Endothelial cell of umbilical vein (primary cell): ENCODE measurements at regions not wholly inside any gene's neighbourhood (a gene's known extent, or its start where the extent isn't known, plus 50 kb on each side); places are given as distances from the start of the nearest gene placed in this dataset.

ENCODE experiments used
- BruUV-seq: library from RNA; stranded (reverse); fragments of 400-500 nt; replicated peaks from 2 replicates; lab custom pipeline; 2021; lab: Mats Ljungman, UMichigan
- CTCF ChIA-PET: fragments of 300-600, 350-600 bp; sonication (Branson Sonifier 250); formaldehyde crosslinking; loops from one replicate; lab custom pipeline; 2021; ENCODE audit warnings: antibody characterized with exemption, inconsistent platforms; lab: Charles Lee
- POLR2A ChIA-PET: fragments of 300-600, 350-600 bp; sonication (Branson Sonifier 250); formaldehyde crosslinking; loops from one replicate; lab custom pipeline; 2021; ENCODE audit warnings: antibody characterized with exemption, inconsistent platforms; lab: Charles Lee
- DNase-seq: peaks from one replicate; pipeline ENCODE4 v3.0.0-alpha.2; 2011; ENCODE audit warnings: low read depth, low spot score
- FAIRE-seq: peaks from 2 replicates; lab custom pipeline; 2011; peaks lifted over from hg19 to GRCh38; lab: Jason Lieb, UNC
- H2AFZ ChIP-seq: 2 replicates; pipeline ENCODE4 v1.6.0; 2012; ENCODE audit warnings: low read depth, low read length, control low read depth, inconsistent platforms
- H3K27ac ChIP-seq: 2 replicates; pipeline ENCODE4 v1.5.1; 2011; ENCODE audit warnings: low read depth, mild to moderate bottlenecking, control low read depth, low read length, moderate library complexity; ENCODE audit not compliant: insufficient read depth
- H3K27me3 ChIP-seq, 2 experiments: 2 replicates each; pipeline versions ENCODE4 v1.6.0 to v1.6.1; 2011; ENCODE audit warnings: low read length in 2 of 2, mixed read lengths in 1 of 2; ENCODE audit not compliant: control insufficient read depth in 2 of 2, insufficient read depth in 2 of 2
- H3K36me3 ChIP-seq, 2 experiments: 2 replicates in 1 of 2; 3 replicates in 1 of 2; pipeline ENCODE4 v1.5.1; 2011; ENCODE audit warnings: low read length in 2 of 2, mild to moderate bottlenecking in 1 of 2, moderate library complexity in 1 of 2; ENCODE audit not compliant: control insufficient read depth in 2 of 2, insufficient read depth in 2 of 2; ENCODE audit errors: extremely low read depth in 1 of 2
- H3K4me1 ChIP-seq: 3 replicates; pipeline ENCODE4 v1.5.1; 2011; ENCODE audit warnings: mild to moderate bottlenecking, low read length; ENCODE audit not compliant: control insufficient read depth, insufficient read depth; ENCODE audit errors: extremely low read depth
- H3K4me2 ChIP-seq: 2 replicates; pipeline ENCODE4 v1.6.1; 2011; ENCODE audit warnings: low read length, control low read depth, mixed read lengths; ENCODE audit not compliant: insufficient read depth
- H3K4me3 ChIP-seq, 3 experiments: fragments of 200-600 bp in 1 of 3; sonication (generic), shearing (Covaris generic) in 1 of 3; replicated peaks in 1 of 3; 2 replicates each; pipeline ENCODE4 v1.5.1; 2011 to 2016; ENCODE audit warnings: control low read depth in 3 of 3, low read length in 3 of 3, mild to moderate bottlenecking in 2 of 3, inconsistent platforms in 1 of 3, low read depth in 1 of 3, moderate library complexity in 1 of 3; ENCODE audit not compliant: insufficient read depth in 1 of 3
- H3K79me2 ChIP-seq: 2 replicates; pipeline ENCODE4 v1.6.0; 2012; ENCODE audit warnings: low read length, inconsistent platforms; ENCODE audit not compliant: control insufficient read depth, insufficient read depth
- H3K9ac ChIP-seq: replicated peaks from 2 replicates; pipeline ENCODE3; 2011; ENCODE audit warnings: low read length, control low read depth; ENCODE audit not compliant: insufficient read depth; ENCODE audit errors: extremely low read depth
- H3K9me1 ChIP-seq: replicated peaks from 3 replicates; pipeline ENCODE4 v1.6.0; 2011; ENCODE audit warnings: mild to moderate bottlenecking, low read length; ENCODE audit not compliant: control insufficient read depth, insufficient read depth; ENCODE audit errors: extremely low read depth
- H3K9me3 ChIP-seq: replicated peaks from 2 replicates; pipeline ENCODE4 v1.5.1; 2012; ENCODE audit warnings: low read length, inconsistent platforms; ENCODE audit not compliant: control insufficient read depth, insufficient read depth
- H4K20me1 ChIP-seq: replicated peaks from 2 replicates; pipeline ENCODE3; 2011; ENCODE audit warnings: mild to moderate bottlenecking, low read length; ENCODE audit not compliant: control insufficient read depth, insufficient read depth; ENCODE audit errors: extremely low read depth
- CTCF ChIP-seq, 2 donors: IDR thresholded peaks; 1 replicate in 1 of 2; 2 replicates in 1 of 2; pipeline ENCODE4 v1.5.1; 2011; ENCODE audit warnings: low read length in 2 of 2, mild to moderate bottlenecking in 2 of 2, moderate library complexity in 2 of 2, control low read depth in 1 of 2, inconsistent platforms in 1 of 2, low read depth in 1 of 2; ENCODE audit not compliant: insufficient read depth in 1 of 2; ENCODE audit errors: extremely low read depth in 1 of 2
- EZH2 ChIP-seq: IDR thresholded peaks from 2 replicates; pipeline ENCODE4 v1.6.1; 2012; ENCODE audit warnings: borderline replicate concordance, low read depth, mild to moderate bottlenecking, moderate library complexity, low read length, inconsistent platforms; ENCODE audit not compliant: severe bottlenecking
- FOS ChIP-seq: IDR thresholded peaks from 2 replicates; pipeline ENCODE4 v1.6.1; 2011; ENCODE audit warnings: mild to moderate bottlenecking, low read length, moderate library complexity, borderline replicate concordance; ENCODE audit not compliant: insufficient read depth
- GATA2 ChIP-seq: IDR thresholded peaks from 2 replicates; pipeline ENCODE4 v1.7.0; 2011; ENCODE audit warnings: low read depth, mild to moderate bottlenecking, moderate library complexity, mixed read lengths, low read length; ENCODE audit not compliant: insufficient read length, insufficient read depth
- JUN ChIP-seq: IDR thresholded peaks from 2 replicates; pipeline ENCODE4 v1.6.1; 2011; ENCODE audit warnings: borderline replicate concordance, low read depth; ENCODE audit not compliant: insufficient read length, insufficient read depth
- MYC ChIP-seq: IDR thresholded peaks from one replicate; pipeline ENCODE4 v1.6.1; 2011; ENCODE audit warnings: mild to moderate bottlenecking, low read depth, low read length
- POLR2A ChIP-seq: IDR thresholded peaks from 2 replicates; pipeline ENCODE4 v1.6.1; 2012; ENCODE audit warnings: low read depth, mild to moderate bottlenecking, control low read depth, low read length
- POLR2AphosphoS5 ChIP-seq: IDR thresholded peaks from 2 replicates; pipeline ENCODE4 v1.6.1; 2012; ENCODE audit warnings: low read depth, mild to moderate bottlenecking, control low read depth, low read length, moderate library complexity; ENCODE audit not compliant: insufficient read depth
- dilution Hi-C: fragments of 300-500 bp; cut with MboI; formaldehyde crosslinking; loops from one replicate; pipeline ENCODE4 v1.15.0; 2019; ENCODE audit warnings: low sequenced_read_pairs; ENCODE audit not compliant: extremely low pct_ligation_motif_present
- intact Hi-C: fragments of 100-400 bp; cut with micrococcal nuclease; formaldehyde crosslinking; loops from one replicate; pipeline ENCODE4 v1.10.0; 2022
- TF ChIP-seq, protein P1 (sequence below): IDR thresholded peaks from 2 replicates; pipeline ENCODE4 v1.6.1; 2011; ENCODE audit not compliant: insufficient read depth, insufficient read length

GRCh38 chr18:4871197-4871596 lies 325.9 kb downstream of the AKAIN1 start:
- H3K36me3 ChIP-seq: no peaks in the 10 kb centered on the region
- H3K9ac ChIP-seq: no peak overlapping the region
- H4K20me1 ChIP-seq: no peaks in the 10 kb centered on the region
- dilution Hi-C loops (no loop called here), intact Hi-C loops (no loop called here)
- no peak overlapping the region for H3K27ac ChIP-seq
- POLR2A ChIA-PET: no interaction called here
- no TSS peak for BruUV-seq
- no peaks in the 10 kb centered on the region for H3K27me3 ChIP-seq
- no peaks in the 10 kb centered on the region for H3K4me1 ChIP-seq
- FAIRE-seq (no peak), DNase-seq (no peak)
- CTCF ChIA-PET: no interaction called here
- H3K9me3 ChIP-seq: no peaks in the 10 kb centered on the region
- no peaks in the 10 kb centered on the region for H3K79me2 ChIP-seq
- no peaks in the 10 kb centered on the region for H3K9me1 ChIP-seq
- TF ChIP-seq POLR2AphosphoS5 (no peak), GATA2 (no peak), CTCF (IDR thresholded peaks at IDR 0.05; ENCODE audit: extremely low read depth in 1 of 2, insufficient read depth in 1 of 2, low read depth in 1 of 2, low read length in 2 of 2) (no peak)
- no peak overlapping the region for H2AFZ ChIP-seq
- no peak overlapping the region for H3K4me3 ChIP-seq
- H3K4me2 ChIP-seq: no peak overlapping the region

DNA sequence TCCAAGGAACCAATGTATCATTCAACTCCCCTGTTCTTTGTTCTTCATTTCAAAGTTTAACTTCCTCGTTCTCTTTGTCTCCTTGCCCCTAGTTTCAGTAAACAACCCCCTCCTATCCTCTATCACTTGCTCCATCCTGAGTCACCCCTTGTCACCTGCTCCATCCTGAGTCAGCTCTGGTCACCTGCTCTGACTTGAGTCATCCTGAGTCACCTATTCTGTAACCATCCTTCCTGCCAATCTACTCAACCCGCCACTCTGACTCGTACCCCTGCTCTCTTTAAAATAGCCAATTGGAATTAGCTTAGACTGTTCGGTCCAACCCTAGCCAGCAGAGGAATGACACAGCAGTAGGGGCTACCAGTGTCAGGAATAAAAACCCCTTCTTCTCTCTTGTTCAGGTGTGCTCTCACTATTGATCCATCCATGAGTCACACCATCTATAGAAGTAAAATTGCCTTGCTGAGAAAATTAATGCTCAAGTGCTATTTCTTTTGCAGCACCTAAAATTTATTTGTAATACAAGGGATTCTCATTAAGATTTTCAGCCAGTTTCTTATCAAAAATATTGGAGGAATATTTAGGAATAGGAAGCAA lies 326.8 kb downstream of the AKAIN1 start:
- ChIA-PET POLR2A (no interaction called here), CTCF (no interaction called here)
- no TSS peak for BruUV-seq
- no peaks in the 10 kb centered on the region for H3K4me1 ChIP-seq
- no peaks in the 10 kb centered on the region for H3K9me1 ChIP-seq
- no peaks in the 10 kb centered on the region for H3K79me2 ChIP-seq
- H3K9ac ChIP-seq: no peak overlapping the region
- H2AFZ ChIP-seq: no peak overlapping the region
- FAIRE-seq: no peak
- intact Hi-C loops: no loop called here
- no peak overlapping the region for H3K27ac ChIP-seq
- TF ChIP-seq POLR2AphosphoS5: no peak
- TF ChIP-seq, protein P1, sequence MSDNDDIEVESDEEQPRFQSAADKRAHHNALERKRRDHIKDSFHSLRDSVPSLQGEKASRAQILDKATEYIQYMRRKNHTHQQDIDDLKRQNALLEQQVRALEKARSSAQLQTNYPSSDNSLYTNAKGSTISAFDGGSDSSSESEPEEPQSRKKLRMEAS: no peak
- no peak for TF ChIP-seq EZH2
- no peak for TF ChIP-seq MYC
- TF ChIP-seq FOS: no peak
- no peak for TF ChIP-seq CTCF (IDR thresholded peaks at IDR 0.05; ENCODE audit: extremely low read depth in 1 of 2, insufficient read depth in 1 of 2, low read depth in 1 of 2, low read length in 2 of 2)
- no peak for TF ChIP-seq JUN
- TF ChIP-seq GATA2: no peak
- TF ChIP-seq POLR2A: no peak
- dilution Hi-C loops: no loop called here
- H3K27me3 ChIP-seq: no peaks in the 10 kb centered on the region
- no peak for DNase-seq
- H3K4me2 ChIP-seq: no peak overlapping the region
- H3K36me3 ChIP-seq: no peaks in the 10 kb centered on the region
- H3K9me3 ChIP-seq: no peaks in the 10 kb centered on the region
- H4K20me1 ChIP-seq: no peaks in the 10 kb centered on the region
- H3K4me3 ChIP-seq: no peak overlapping the region
